NCI-H226 (cell line): ENCODE measurements at regions not wholly inside any gene's neighbourhood (a gene's known extent, or its start where the extent isn't known, plus 50 kb on each side); places are given as distances from the start of the nearest gene placed in this dataset.

Experiments
- DNase-seq: peaks from one replicate; pipeline ENCODE4 v3.0.0-alpha.2; 2015

DNA sequence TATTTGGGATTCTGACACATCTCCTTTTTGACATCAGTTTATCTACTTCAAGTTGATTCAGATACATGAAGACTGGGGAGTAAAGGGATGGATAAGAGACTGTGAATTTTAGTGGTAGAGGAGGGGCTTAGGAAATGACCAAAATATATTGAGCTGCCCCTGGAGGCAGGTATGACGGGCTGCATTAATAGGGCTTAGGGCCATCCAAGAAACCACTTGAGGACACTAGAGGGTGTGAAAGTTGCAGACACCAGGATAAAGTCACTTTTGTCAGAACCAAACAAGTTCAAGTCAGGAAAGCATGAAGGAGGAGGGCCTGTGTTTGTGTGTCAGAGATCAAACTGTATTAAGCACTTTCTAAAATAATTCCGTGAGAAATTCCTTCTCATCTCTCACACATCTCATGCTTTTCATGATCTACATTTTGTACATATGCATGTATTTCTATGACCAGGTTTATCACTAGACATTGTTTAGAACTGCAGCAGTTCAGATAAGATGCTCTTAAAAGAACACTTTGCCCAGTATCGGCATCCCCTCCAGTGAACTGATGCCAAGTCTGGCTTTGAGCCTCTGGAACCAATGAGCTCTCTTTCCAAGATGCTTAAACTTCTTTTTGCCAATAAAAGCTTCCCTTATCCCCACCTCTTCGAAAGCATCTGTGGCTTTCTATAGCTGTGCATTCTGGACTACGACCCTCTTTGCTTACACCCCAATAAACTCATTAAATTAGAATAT, 136.9 kb downstream of the SLC38A1 start:
- no peak for DNase-seq

DNA sequence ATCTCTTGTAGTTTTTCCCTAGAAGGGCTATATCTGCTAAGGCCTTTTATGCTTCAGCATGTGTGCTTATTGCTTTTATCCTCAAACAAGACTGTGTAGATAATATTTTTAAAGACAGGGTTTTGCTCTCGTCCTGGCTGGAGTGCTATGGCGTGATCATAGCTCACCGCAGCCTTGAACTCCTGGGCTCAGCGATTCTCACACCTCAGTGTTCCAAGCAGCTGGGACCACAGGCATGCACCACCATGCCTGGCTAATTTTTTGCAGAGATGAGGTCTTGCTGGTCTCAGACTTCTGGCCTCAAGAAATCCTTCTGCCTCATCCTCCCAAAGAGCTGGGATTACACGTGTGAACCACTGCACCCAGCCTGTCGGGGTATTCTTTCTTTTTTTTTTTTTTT, 137.3 kb upstream of the SCAF11 start:
- DNase-seq, result no peak

DNA sequence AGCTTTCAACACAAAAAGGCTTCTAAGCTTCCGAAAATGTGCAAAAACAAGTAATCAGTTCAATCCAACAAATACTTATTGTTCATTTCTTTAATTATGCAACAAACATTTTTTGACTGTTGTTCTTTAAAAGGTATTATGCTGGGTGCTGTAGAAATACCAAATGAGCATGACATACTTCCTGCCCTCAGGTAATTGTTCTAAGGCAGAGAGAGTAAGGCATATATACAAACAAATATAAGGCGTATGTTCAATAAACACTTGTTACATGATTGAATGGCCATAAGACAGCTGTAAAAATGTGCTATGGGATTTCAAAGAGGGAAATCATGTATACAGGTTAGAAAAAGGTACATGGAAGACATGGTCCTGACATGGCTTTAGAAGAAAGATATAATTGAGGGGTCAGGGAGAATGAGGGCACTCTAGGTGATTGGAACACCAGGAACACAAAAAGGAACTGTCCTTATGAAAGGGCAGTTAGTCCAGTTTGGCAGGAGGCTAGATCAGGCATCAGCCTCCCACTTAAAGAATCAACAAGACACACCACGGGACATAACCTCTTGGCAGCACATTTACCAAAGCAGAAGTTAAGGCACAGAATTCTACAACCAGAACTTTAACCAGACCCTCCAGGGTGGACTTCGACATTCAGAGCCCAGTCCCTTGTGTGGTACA, 135.8 kb upstream of the SCAF11 start:
- DNase-seq, result no peak

DNA sequence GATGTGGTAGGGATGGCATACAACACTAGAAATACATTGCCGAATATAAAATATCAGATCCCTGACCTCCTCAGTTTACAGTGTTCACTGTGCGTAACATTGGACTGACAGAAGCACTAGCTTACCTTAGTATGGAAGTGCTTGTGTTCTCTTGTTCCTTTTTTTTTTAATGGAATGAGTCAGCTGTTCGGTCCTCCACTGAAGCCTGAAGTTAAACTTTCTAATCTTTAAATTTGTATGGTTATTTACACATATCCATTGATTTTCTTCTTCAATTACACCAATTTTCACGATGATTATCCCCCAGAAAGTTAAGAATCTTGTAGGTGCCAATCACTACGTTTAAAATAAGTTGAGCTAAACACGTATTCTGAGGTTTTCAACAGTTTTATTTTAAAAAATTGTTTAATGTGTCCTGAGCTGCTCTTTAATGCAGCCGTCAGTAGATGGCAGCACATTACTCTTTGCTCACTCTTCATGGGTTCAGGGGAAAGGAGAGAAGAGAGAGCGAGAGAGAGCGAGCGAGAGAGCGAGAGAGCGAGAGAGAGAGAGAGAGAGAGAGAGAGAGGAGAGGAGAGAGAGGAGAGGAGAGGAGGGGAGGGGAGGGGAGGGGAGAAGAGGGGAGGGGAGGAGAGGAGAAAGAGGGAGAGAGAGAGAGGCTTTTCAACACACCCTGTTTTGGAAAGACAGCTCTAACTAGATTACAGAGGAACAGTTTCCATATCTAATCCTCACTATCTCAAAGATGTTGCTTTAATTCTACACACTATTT, 134.7 kb upstream of the SCAF11 start:
- peak; percentile 74 for DNase-seq

DNA sequence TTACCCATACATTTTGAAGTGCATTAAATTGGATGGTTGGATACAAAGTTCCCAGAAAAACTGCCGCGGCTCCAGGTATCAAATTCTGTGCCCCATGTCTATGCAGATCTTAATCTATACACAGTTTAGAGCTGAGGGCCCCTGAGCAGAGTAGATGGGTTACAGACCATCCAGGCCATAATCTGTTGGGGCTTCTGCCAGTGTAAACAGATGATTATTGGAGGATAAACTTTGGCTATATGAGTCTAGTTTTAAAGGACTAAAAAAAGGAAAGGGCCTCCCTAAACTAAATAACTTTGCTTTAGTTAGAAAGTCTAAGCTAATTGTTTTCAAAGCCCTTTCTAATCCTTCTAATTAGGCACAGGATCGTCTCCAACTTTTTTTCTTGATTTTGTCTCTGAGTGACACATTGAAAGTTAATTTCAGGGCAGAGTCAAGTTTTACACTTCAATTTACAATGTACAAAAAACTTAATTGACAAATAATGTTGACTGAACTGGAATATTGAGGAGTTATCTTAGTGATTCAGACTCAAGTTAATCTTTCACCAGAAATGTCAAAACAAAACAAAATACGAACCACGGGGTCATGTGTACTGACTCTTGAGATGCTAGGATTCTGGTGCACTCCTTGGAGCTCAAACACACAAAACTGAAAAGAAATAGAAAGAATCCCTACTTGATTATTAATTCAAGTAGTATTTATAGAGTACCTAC, 133.9 kb upstream of the SCAF11 start:
- no peak for DNase-seq

DNA sequence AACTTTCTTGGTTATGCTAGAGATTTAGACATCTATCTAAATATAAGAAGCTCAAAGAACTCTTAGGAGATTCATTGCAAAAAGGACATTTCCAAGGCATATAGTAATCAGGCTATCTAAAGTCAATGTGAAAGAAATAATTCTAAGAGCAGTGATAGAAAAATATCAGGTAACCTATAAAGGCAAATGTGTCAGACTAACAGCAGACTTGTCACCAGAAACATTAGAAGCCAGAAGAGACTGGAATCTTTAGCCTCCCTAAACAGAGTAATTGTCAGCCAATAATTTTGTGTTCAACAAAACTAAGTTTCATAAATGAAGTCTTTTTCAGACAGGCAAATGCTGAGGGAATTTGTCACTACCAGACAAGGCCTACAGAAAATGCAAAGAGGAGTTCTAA, 122.0 kb upstream of the SCAF11 start:
- no peak for DNase-seq

DNA sequence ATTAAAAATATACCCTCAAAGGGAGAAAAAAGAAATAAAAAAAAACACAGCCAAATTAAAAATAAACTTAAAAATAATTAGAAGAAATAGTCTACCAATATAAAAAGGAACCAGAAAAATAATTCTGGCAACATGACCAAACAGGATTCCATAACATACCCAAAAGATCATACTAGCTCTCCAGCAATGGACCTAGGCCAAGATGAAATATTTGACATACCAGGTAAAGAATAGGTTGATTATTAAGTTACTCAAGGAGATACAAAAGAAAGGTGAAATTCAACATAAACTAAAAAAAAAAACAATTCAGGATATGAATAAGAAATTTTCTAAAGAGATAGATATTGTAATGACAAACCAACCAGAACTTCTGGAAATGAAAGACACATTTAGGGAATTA, 121.3 kb upstream of the SCAF11 start:
- DNase-seq, result no peak

DNA sequence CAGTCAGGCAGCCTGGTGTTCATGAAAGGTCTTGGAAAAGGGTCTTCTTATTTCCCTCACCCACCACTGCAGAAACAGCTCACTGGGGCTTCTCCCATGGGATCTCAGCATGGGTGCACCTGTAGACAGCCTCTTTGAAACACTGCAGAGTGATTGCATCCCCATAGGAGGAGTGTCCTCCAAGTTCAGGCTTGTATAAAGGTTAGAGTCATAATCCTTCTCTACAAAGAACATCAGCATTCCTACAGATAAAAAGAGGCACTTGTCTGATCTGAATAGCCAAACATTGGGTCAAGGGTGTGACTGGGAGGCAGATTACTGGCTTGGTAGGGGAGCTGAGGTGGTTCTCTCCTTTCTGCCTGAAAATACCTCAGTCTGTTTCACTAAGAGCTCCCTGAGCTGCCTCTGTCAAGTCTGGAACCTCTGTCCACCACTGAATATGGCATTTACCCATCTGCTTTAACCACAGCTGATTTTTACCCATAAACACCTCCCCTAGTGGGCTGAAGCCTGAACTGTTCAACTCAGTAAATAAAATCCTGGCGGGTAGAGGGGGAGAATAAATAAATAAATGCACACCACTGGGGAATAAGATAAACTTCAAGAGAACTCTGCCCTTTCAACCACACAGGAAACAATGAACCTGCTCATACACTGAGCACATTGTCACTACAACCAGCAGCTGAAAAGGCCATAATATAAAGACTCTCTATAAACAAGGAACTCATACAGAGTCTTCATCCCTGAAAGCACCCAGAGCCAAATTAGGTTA, 120.7 kb upstream of the SCAF11 start:
- no peak for DNase-seq

DNA sequence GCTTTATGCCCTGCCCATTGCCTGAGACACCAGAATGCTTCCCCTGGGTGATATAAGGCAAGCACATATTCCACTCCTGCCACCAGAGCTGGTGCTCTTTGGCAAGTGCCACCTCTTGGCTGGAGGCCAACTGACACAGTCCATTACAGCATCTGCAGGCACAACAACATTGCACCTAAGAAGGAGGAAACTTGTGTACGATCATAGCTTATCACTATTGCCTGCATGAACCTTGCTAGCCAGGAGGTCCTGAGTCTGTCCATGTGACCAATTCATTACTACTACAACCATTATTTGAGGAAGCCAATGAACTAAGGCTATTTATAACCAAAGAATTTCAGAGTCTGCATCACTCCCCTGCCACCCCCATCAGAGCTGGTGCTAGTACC, 119.8 kb upstream of the SCAF11 start:
- DNase-seq, result no peak

DNA sequence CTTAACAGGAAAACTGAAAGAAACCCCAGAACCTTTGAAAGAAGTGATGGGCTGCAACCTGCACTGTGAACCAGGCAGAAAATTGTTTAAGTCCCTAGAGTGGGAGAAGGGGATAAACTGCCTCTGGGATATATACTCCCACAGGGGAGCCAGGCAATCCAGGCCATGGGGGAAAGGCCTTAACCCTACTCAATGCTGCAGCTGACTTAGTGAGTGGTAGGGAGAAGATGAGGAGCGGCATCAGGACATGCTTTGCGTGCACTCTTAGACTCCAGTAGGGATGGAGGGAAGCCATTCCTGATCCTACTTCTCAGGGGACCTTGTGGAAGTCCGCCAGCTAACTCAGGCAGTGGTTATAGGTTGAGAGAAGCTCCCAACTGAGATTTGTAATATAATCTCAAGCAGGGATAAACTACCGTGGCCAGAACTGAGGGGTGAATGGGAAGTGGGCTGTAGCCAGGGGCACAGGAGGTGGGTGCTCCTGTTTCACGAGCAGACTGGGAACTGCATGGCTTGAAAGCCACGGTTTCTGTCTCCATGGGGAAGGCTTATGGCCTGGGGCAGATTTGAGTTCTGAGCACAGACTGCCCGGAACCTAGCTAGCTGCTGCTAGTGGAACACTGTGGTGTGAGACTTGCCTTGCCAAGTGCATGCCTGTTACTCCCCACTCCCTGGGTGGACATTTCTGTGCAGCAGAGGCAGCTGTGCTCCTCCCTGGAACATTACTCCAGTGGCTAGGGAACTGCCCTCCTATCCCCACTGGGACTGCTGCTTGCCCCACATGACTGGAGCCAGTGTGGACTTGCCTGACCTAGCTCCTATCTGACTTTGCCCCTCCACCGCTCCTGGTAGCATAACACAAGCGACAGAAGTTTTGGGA, 119.2 kb upstream of the SCAF11 start:
- DNase-seq, result no peak

DNA sequence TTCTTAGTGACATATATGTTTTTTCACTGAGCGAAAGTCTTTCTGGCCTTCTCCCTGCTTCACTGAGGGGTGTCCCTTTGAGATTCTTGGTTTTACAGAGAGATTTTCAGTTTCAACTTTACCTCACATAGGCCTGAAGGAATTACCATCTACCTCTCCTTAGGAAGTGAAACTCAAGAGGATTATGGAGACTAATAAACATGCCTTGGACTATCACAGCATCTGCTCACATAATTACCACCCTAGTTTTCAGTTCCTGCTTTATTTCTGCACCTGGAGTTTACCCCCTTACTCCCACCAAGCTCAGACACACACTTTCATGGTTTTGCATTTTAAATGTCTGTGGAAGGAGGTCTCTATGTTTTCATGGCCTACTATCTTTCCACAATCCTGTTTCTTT, 118.3 kb upstream of the SCAF11 start:
- no peak for DNase-seq

DNA sequence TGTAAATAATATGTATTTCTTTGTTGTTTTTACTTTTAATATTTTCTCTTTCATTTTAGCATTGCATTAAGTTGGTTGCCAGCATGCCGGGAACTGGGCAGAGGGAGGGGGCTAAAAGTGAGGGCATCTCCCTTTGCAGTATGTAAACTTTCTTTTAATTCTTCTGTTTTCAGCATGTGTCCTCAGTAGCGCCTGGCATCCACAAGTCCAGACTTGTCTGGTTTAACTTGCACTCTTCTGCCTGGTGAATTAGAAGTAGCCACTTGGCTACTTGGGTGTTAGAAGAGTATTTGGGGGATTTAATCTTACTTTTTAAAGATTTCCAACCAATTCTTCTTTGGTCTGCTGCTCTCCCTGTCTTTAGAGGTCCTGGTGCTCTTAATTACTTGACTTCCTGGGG, 117.2 kb upstream of the SCAF11 start:
- DNase-seq, result no peak

DNA sequence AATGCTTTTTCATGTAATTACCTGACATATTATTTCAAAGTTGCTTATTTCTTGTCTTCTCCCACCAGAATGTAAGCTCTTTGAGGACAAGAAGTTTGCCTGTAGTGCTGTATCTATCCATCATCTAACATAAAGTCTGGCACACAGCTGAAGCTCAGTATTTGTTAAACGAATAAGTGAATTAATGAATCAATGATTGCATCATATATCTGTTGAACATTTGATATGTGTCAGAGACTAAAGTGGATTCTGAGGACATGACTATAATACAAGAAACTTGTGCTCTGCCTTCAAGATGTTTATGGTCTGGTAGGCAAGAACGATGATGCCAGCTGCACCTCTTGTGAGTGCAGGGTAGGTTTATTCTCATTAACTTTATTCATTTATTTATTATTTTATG, 115.4 kb upstream of the SCAF11 start:
- DNase-seq, result no peak

DNA sequence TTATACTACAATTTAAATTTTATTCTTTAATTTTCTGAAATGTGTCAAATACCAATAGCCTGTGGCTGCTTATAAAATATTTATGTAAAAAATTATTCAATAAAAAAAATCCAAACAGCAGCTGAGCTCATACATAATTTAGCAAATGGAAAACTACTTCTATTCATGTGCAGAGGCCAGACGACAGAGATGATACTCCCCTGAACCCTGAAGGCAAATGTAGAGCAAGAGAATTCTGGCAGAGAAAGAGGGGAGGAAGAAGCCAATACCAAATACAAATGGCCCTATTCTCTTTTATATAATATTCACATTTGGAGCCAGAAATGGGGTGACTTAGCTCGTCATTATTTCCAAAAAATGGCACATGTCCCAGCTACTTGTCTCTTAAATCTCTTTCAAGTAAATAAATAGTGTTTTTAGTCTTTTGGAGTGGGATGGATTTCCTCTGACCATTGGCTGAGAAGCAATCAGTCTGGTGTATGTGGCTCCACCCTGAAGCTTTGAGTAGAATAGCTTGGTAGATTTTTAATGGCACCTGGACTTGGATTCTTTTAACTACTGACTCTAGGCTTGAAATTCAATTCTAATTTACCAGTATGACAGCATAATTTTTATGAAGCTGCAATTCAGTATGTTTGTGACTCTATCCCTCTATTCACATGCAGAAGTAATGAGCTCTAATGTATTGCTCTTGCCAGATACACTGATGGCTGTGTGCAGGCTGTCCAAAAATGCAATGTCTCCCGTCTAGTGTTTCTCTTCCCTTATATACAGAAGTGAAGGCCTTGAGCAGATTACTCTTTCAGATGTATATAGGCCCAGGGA, 113.4 kb upstream of the SCAF11 start:
- no peak for DNase-seq

DNA sequence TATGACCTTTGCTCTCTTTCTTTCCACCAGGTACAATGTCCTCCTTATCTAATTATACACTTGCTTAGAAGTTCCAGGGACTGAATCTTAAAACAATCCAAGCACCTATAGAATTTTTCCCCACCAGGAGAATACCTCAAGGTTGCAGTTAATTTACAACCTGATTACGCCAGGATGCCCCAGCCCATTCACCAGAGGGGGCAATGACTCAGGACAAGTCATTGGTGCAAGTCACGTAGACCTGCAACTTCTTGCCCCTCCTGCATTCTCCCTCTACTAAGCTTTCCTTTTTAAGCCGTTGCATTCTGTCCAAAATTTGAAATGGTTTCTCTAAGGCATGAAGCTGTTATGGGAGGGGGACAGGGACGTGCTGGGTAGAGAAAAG, 111.1 kb upstream of the SCAF11 start:
- no peak for DNase-seq

DNA sequence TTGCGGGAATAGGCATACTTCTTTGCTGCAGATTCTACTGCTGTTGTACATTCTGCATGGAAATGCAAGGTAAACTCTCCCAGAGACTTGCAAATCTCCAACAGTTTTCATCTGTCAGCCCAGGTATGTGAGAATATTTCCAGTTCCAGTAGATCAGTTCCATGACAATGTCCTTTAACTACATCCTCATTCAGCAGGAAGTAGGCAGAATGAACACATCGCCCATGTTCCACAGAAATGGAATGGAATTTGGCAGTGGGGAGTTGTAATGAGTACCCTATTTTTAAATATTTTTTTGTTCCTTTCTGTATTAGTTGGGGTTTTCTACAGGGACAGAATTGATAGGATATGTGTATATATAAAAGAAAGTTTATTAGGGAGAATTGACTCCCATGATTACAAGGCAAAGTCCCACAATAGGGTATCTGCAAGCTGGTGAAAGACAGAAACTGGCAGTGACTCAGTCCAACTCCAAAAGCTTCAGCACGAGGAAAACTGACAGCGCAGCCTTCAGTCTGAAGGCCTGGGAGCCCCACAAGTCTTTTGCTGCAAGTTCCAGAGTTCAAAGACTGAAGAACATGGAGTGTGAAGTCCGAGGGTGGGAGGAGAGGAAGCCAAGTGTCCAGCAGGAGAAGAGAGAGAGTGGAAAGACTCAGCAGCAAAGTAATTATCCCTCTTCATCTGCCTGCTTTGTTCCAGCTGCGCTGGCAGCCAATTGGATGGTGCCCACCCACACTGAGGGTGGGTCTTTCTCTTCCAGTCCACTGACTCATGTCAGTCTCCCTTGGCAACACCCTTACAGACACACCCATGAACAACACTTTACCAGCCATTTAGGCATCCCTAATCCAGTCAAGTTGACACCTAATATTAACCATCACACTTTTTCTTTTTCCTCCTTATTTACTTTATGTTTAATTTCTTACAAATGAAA, 110.4 kb upstream of the SCAF11 start:
- peak; percentile 31 for DNase-seq

DNA sequence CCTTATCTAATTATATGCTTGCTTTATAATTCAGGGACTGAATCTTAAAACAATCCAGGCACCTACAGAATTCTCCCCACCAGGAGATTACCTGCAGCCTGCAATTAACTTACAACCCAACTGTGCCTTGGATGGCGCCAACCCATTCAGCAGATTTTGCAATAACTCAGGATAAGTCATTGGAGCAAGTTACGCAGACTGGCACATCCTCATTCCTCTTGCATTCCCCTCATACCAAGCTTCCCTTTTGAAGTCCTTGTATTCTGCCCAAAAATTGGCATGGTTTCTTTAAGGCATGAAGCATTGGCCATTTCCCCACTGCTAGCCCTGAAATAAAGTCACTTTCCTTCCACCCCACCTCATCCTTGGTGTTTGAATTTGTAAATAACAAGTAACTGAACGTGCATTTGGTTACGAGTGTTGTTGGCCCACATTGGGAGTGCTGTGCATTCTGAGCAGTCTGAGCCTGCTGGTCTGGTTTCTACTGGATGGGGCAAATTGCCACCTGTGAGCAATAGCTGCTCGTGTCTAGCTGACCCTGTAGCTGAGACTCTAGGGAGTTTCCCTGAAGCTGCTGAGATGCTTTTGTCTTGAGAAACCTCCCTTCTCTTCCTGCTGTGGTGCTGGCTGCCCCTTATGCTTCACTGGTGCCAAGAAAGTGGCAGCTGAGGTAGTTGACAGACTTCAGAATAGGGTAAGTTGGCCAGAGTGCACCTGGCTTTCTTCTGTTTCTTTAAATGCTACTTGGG, 99.2 kb upstream of the SCAF11 start:
- DNase-seq, result peak; percentile 73

DNA sequence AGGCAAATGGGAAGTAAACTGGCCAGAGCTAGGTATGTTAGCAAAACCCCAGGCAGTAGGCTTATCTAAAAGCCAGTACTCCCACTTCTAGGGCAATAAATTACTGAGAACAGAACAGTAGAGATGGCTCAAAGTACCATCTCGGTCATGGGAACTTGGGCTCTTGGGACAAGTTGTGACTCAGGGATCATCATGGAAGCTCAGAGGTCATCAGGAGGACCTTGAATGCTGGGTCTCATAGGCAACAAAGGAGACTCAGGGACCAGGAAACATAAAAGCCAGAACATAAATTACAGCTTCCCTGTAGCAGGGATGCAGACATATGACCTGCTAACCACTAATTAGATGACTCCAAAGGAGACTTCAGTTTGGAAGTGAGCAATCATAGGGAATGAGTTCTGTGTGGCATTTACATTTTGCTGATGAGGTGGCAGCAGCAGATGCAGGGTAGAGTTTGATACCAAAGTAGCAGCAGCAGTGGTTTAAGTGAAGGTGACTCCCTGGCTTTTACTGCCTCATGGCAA, 97.6 kb upstream of the SCAF11 start:
- DNase-seq, result no peak
